T1000 (cell line): ENCODE measurements at regions not wholly inside any gene's neighbourhood (a gene's known extent, or its start where the extent isn't known, plus 50 kb on each side); places are given as distances from the start of the nearest gene placed in this dataset.

Experiments used
- DNase-seq: peaks from one replicate; lab custom pipeline; 2025; ENCODE audit warnings: mixed read lengths; lab: John Stamatoyannopoulos, UW

- no peak for DNase-seq
Measured at GRCh38 chr2:145025382-145025781, 505.5 kb upstream of the ZEB2 start.

- no peak for DNase-seq
Measured at GRCh38 chr2:145023334-145023934, 503.5 kb upstream of the ZEB2 start.

- DNase-seq, result no peak
Measured at GRCh38 chr2:145022666-145023333, 502.9 kb upstream of the ZEB2 start.

GRCh38 chr2:145021962-145022665 lies 502.2 kb upstream of the ZEB2 start:
- DNase-seq, result no peak

DNA sequence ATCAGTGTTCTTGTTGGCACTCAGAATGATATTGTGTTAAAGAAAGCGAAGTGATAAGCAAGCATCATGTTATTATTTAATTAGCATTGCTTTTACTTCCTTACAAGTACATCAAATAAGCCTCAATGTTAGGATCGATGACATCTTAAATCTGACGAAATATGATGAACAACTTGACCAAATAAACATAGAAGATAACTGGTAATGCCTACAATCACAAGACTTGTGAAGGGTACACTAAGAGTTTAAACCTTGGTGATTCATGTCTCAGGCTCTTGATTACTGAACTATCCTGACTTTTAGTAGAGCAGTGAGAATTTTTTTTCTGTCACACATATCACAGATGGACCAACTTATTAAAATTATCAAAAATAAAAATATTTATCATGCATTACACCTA lies 500.8 kb upstream of the ZEB2 start:
- DNase-seq, result no peak

- no peak for DNase-seq
Measured at GRCh38 chr2:145020139-145020538, 500.2 kb upstream of the ZEB2 start.

DNA sequence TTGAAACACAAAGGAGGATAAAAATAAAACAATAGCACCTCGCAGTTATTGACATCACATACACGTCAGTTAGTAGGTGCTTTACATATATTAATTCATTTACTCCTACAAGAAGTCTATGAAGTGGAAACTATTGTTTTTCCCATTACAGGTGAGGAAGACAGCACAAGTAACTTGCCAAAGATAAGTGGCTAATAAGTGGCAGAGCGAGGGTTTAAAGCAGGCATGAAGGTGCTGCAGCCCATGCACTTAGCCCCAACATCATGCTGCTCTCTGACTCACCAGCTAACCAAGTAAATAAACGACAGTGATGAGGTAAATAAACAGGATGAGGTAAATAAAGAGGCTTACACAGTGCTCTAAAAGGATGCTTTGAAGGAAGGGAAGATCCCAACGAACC lies 498.6 kb upstream of the ZEB2 start:
- DNase-seq, result no peak

DNA sequence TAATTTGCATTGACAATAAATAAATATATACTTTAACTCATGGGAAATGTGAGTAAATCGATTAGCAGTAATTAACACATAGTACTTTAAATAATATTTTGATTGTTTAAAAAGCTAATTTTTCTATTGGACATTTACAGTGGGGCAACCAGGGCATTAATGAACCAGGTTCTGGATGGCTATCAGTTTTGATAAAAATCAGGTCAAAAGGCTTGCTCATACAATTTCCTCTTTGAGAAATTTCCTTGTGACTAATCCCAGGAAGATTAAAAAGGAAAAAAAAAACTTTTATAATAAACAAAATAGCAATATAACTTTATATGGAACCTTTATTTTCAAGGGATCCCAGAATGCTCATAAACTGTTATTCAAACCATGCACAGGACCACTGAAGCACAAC lies 497.2 kb upstream of the ZEB2 start:
- DNase-seq, result no peak

GRCh38 chr2:145016711-145017110 lies 496.8 kb upstream of the ZEB2 start:
- no peak for DNase-seq

DNA sequence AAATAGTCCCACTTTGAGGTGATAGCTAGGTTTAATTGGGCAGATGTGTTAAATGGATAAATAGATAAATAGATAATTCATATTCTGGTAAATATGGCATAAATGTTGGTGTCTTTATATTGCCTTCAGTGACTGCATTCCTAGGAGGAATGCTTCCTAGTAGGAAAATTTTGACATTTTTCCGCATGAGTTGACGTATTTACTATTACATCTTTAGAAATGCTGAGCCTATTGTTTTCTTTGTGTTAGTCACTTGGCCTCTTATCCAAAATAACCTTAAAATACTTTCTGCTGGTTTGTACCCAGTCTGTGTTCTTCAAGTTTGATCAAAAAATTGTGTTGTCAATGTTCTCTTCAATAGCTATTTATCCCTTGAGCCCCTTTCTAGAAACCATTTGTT lies 495.6 kb upstream of the ZEB2 start:
- no peak for DNase-seq

GRCh38 chr2:145012806-145013205 lies 492.9 kb upstream of the ZEB2 start:
- DNase-seq, result no peak

GRCh38 chr2:145012214-145012670 lies 492.3 kb upstream of the ZEB2 start:
- no peak for DNase-seq

- no peak for DNase-seq
Measured at GRCh38 chr2:145010635-145011034, 490.7 kb upstream of the ZEB2 start.

DNA sequence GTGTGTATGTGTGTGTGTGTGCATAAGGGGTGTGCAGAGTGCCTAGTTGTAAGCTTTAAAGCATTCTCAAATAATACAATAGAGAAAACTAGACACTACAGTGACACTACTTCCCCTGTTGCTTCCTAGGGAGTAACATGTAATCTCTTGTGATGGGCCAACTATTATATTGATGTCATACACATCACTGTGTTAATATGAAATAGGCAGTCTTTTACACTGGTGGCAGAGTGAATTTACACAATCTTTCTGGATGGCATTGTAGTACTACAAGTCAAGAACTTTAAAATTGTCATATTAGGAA lies 488.0 kb upstream of the ZEB2 start:
- DNase-seq, result no peak

DNA sequence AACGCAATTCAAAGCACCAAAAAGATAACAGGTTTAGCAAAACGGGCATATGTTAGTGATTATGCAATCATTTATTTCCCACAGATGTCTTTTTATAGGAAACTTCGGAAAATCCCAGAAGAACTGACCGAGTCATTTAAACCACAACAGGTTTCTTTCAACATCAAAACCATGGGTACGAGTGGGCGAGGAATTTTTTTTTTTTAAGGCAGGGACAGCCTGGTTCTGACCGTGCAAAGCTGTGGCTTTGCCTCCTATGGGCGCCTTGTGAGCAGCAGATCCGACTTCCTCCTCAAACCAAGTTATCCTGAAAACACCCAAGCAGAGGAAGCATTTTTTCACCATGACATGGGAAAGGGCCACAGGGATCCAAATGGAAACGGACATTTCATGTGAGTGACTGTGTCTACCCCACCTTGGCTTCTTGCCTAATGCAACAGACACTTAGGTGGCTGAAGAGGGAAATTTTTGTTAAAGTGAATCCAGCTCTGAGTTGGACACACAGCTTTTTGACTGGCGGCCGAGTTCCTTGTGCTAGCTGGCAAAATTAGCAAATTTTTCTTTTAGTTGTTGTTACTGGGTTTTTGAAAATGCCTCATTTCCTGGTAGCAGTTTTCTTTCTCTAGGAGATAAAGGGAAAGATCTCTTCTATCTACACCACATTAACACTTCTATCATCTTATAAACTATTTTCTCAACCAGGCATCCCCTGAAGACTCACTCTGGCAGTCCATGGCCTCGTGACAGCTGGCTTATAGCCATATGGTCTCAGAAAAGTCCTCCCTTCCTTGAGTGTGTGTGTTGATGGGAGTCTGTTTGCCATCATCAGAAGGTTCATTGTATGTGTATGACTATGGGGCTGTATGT lies 487.4 kb upstream of the ZEB2 start:
- peak; percentile 66 for DNase-seq

GRCh38 chr2:145002624-145003023 lies 482.7 kb upstream of the ZEB2 start:
- no peak for DNase-seq

GRCh38 chr2:145000376-145000775 lies 480.5 kb upstream of the ZEB2 start:
- DNase-seq, result no peak

- no peak for DNase-seq
Measured at GRCh38 chr2:144999936-145000335, 480.0 kb upstream of the ZEB2 start.

DNA sequence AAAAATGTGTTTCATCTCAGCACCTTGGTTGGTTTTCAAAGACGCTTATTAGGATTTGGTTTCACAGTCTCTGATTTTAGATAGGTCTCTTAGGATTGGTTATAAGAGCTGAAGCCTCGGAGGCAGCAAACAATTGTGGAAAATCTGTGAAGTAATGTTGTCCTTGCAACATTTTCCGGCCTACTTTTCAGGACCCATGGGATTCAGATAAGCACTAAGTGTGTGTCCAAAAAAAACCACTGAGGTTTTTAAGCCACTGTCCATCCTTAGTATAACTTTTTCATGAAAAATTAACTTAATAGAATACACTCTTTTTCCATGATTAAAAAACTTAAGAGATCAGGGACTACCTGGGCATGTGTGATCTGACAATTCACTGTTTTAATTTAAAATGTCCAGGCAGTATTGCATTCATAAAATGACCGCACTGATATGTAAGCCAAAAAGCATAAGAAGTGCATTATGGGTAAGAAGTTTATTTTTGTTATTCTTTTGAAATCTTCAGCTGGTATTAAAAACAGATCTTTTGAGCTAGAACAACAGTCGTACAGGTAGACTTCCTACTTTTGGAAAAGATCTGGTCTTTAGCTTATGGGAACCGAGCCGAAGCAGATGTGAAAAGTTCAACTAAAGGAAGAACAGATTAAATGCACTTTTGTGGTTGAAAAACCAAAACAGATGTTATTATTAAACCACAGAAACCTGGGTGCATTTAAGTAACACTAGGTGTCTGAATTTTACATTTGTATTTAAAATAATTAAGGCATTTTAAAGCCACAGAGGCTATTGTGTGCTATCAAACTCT lies 479.4 kb upstream of the ZEB2 start:
- DNase-seq, result no peak

DNA sequence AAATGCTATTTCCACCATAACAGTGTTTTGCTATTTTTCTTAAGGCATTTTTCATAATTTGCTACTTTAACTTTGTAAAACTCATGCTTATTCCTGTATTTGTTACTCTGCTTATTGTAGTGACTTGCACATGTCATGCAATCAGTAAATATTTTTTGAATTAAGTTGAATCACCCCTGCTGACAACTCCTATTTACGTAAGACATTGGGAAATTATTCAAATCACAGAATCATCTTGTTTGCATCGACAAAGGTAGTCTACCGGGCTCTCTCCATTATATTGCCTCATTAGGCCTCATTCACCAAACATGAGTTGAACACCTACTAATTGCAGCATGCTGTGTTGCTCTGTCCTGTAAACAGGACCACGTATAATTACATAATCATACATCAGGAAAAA lies 478.5 kb upstream of the ZEB2 start:
- no peak for DNase-seq

- no peak for DNase-seq
Measured at GRCh38 chr2:144996225-144996795, 476.4 kb upstream of the ZEB2 start.
